H9 (cell line): ENCODE measurements at regions not wholly inside any gene's neighbourhood (a gene's known extent, or its start where the extent isn't known, plus 50 kb on each side); places are given as distances from the start of the nearest gene placed in this dataset.
"Not testable (repeated sequence)": the region's sequence is repeated elsewhere in the genome, so short reads cannot be mapped to it uniquely, and the experiment has no call there.

Experiments
- DNase-seq: peaks from one replicate; pipeline ENCODE4 v3.0.0-alpha.2; 2017
- H2AFZ ChIP-seq: one replicate; pipeline ENCODE4 v1.6.1; 2013; ENCODE audit warnings: mild to moderate bottlenecking, low read length, control low read depth, moderate library complexity
- H2AK5ac ChIP-seq: 2 replicates; pipeline ENCODE4 v1.6.1; 2013; ENCODE audit warnings: low read length, control low read depth, mixed read lengths; ENCODE audit not compliant: insufficient read length
- H2BK120ac ChIP-seq: one replicate; pipeline ENCODE4 v1.6.1; 2013; ENCODE audit warnings: low read depth, mild to moderate bottlenecking, low read length, control low read depth, inconsistent platforms; ENCODE audit not compliant: poor library complexity, severe bottlenecking
- H2BK12ac ChIP-seq: 2 replicates; pipeline ENCODE4 v1.6.1; 2013; ENCODE audit warnings: low read length, control low read depth, mixed read lengths, low read depth; ENCODE audit not compliant: insufficient read length
- H2BK15ac ChIP-seq: 2 replicates; pipeline ENCODE4 v1.6.1; 2013; ENCODE audit warnings: low read depth, low read length, control low read depth
- H2BK20ac ChIP-seq: one replicate; pipeline ENCODE4 v1.6.1; 2013; ENCODE audit warnings: low read depth, mild to moderate bottlenecking, low read length, control low read depth, inconsistent platforms; ENCODE audit not compliant: poor library complexity, severe bottlenecking
- H2BK5ac ChIP-seq: 2 replicates; pipeline ENCODE4 v1.6.1; 2013; ENCODE audit warnings: low read length, control low read depth, mixed read lengths; ENCODE audit not compliant: insufficient read length
- H3K14ac ChIP-seq: 2 replicates; pipeline ENCODE4 v1.6.1; 2013; ENCODE audit warnings: low read length, control low read depth; ENCODE audit not compliant: insufficient read depth
- H3K18ac ChIP-seq: 2 replicates; pipeline ENCODE4 v1.6.1; 2013; ENCODE audit warnings: low read depth, mild to moderate bottlenecking, mixed read lengths, low read length, control low read depth; ENCODE audit not compliant: insufficient read length
- H3K23ac ChIP-seq: 2 replicates; pipeline ENCODE4 v1.6.1; 2013; ENCODE audit warnings: low read length, control low read depth, mixed read lengths, low read depth; ENCODE audit not compliant: insufficient read length
- H3K23me2 ChIP-seq: 2 replicates; pipeline ENCODE4 v1.6.1; 2013; ENCODE audit warnings: low read depth, mild to moderate bottlenecking, mixed read lengths, low read length, control low read depth; ENCODE audit not compliant: insufficient read length, poor library complexity, severe bottlenecking
- H3K27ac ChIP-seq: 2 replicates; pipeline ENCODE4 v1.5.1; 2013; ENCODE audit warnings: low read length, control low read depth, mixed read lengths, low read depth; ENCODE audit not compliant: insufficient read length
- H3K27me3 ChIP-seq: 2 replicates; pipeline ENCODE4 v1.6.1; 2013; ENCODE audit warnings: low read length, control low read depth, inconsistent platforms; ENCODE audit not compliant: insufficient read depth
- H3K4ac ChIP-seq: 2 replicates; pipeline ENCODE4 v1.6.1; 2013; ENCODE audit warnings: low read depth, mild to moderate bottlenecking, control low read depth, inconsistent platforms, low read length, moderate library complexity
- H3K4me1 ChIP-seq: 2 replicates; pipeline ENCODE4 v1.6.1; 2013; ENCODE audit warnings: low read length, control low read depth, inconsistent platforms; ENCODE audit not compliant: insufficient read depth
- H3K4me2 ChIP-seq: 2 replicates; pipeline ENCODE4 v1.6.1; 2013; ENCODE audit warnings: low read length, control low read depth, mixed read lengths; ENCODE audit not compliant: insufficient read length, insufficient read depth
- H3K56ac ChIP-seq: 2 replicates; pipeline ENCODE4 v1.6.1; 2013; ENCODE audit warnings: low read depth, mild to moderate bottlenecking, mixed read lengths, low read length, control low read depth; ENCODE audit not compliant: insufficient read length
- H3K79me1 ChIP-seq: 2 replicates; pipeline ENCODE4 v1.6.1; 2013; ENCODE audit warnings: low read depth, mild to moderate bottlenecking, moderate library complexity, low read length, control low read depth, inconsistent platforms; ENCODE audit not compliant: insufficient read depth, poor library complexity, severe bottlenecking
- H3K79me2 ChIP-seq: 2 replicates; pipeline ENCODE4 v1.6.1; 2013; ENCODE audit warnings: low read length, control low read depth, inconsistent platforms; ENCODE audit not compliant: insufficient read depth
- H3K9ac ChIP-seq: 2 replicates; pipeline ENCODE4 v1.6.1; 2013; ENCODE audit warnings: low read length, control low read depth, mixed read lengths; ENCODE audit not compliant: insufficient read length; ENCODE audit errors: extremely low read depth
- H3K9me3 ChIP-seq: one replicate; pipeline ENCODE4 v1.6.1; 2013; ENCODE audit warnings: low read depth, low read length, inconsistent platforms; ENCODE audit not compliant: control insufficient read depth
- H3T11ph ChIP-seq: one replicate; pipeline ENCODE4 v1.6.1; 2013; ENCODE audit warnings: mild to moderate bottlenecking, low read length, control low read depth, inconsistent platforms
- H4K20me1 ChIP-seq: one replicate; pipeline ENCODE4 v1.6.1; 2013; ENCODE audit not compliant: control insufficient read depth, insufficient read length, insufficient read depth
- H4K5ac ChIP-seq: 2 replicates; pipeline ENCODE4 v1.6.1; 2013; ENCODE audit warnings: low read depth, mild to moderate bottlenecking, mixed read lengths, low read length, control low read depth; ENCODE audit not compliant: insufficient read length
- H4K8ac ChIP-seq: replicated peaks from 2 replicates; pipeline ENCODE4 v1.6.1; 2013; ENCODE audit warnings: low read length, control low read depth, mixed read lengths, low read depth; ENCODE audit not compliant: insufficient read length
- H4K91ac ChIP-seq: 2 replicates; pipeline ENCODE4 v1.6.1; 2013; ENCODE audit warnings: low read depth, mild to moderate bottlenecking, moderate library complexity, mixed read lengths, low read length, control low read depth; ENCODE audit not compliant: insufficient read length
- H3K27ac Mint-ChIP-seq, 3 experiments: 2 replicates in 2 of 3; 3 replicates in 1 of 3; pipeline ENCODE4 v1.8.0; 2020 to 2021; ENCODE audit warnings: mixed read lengths in 3 of 3, mild to moderate bottlenecking in 1 of 3, moderate library complexity in 1 of 3
- H3K27me3 Mint-ChIP-seq: 2 replicates; pipeline ENCODE4 v1.8.0; 2021; ENCODE audit warnings: low read depth, mild to moderate bottlenecking, moderate library complexity, mixed read lengths
- H3K36me3 Mint-ChIP-seq, 3 experiments: 2 replicates in 2 of 3; 3 replicates in 1 of 3; pipeline ENCODE4 v1.8.0; 2020 to 2021; ENCODE audit warnings: low read depth in 3 of 3, mixed read lengths in 3 of 3; ENCODE audit not compliant: insufficient read depth in 1 of 3
- H3K4me1 Mint-ChIP-seq, 2 experiments: 2 replicates each; pipeline ENCODE4 v1.8.0; 2020; ENCODE audit warnings: mixed read lengths in 2 of 2
- H3K4me3 Mint-ChIP-seq, 2 experiments: 2 replicates in 1 of 2; 3 replicates in 1 of 2; pipeline ENCODE4 v1.8.0; 2020 to 2021; ENCODE audit warnings: mild to moderate bottlenecking in 2 of 2, mixed read lengths in 2 of 2, moderate library complexity in 1 of 2
- H3K9me3 Mint-ChIP-seq, 2 experiments: 2 replicates in 1 of 2; 3 replicates in 1 of 2; pipeline ENCODE4 v1.8.0; 2020; ENCODE audit warnings: mild to moderate bottlenecking in 2 of 2, mixed read lengths in 2 of 2, moderate library complexity in 1 of 2
- WGBS: extraction: QIAGEN DNeasy Blood & Tissue Kit; methylation state at CpG from one replicate; pipeline ENCODE4 v1.1.7; 2013; ENCODE audit warnings: missing lambda C conversion rate, low lambda C conversion rate, mixed read lengths; ENCODE audit not compliant: insufficient read length; ENCODE audit errors: extremely low coverage; 5-methylcytosine and 5-hydroxymethylcytosine counted together
- TF ChIP-seq, protein P1 (sequence below): fragments of 200-600 bp; sonication (generic); conservative IDR thresholded peaks from 3 replicates; pipeline ENCODE4 v1.8.0; 2021; ENCODE audit warnings: antibody characterized with exemption, mild to moderate bottlenecking

DNA sequence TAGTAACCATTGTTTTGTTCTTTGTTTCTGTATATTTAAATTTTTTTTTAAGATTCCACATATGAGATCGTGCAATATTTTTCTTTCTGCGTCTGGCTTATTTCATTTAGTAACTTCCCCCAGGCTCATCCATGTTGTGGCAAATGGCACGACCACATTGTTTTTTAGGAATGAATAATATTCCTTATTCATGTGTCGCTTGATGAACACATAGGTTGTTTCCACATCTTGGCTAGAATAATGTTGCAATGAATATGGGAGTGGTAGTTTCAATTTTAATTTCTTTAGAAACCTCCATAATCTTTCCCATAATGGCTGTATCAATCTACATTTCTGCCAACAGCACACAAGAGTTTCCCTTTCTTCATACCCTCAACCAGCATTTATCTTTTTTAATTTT is 166.8 kb upstream of the NR3C2 start:
- no peak overlapping the region for H4K5ac ChIP-seq
- H4K20me1 ChIP-seq: no peaks in the 10 kb centered on the region
- H3K23me2 ChIP-seq: no peaks in the 10 kb centered on the region
- no CpG with 5 or more reads among the region's 4 CpGs for WGBS
- no peak overlapping the region for H3K4me2 ChIP-seq
- no peak overlapping the region for H3K18ac ChIP-seq
- H2BK120ac ChIP-seq: no peak overlapping the region
- H4K8ac ChIP-seq: no peak overlapping the region
- H3K4me1 ChIP-seq: no peaks in the 10 kb centered on the region
- no peak for DNase-seq
- H2BK20ac ChIP-seq: no peak overlapping the region
- no peak overlapping the region for H3K14ac ChIP-seq
- no peak overlapping the region for H3K4ac ChIP-seq
- no peak overlapping the region for H2BK15ac ChIP-seq
- no peak overlapping the region for H2BK5ac ChIP-seq
- no peaks in the 10 kb centered on the region for H3K27me3 ChIP-seq
- no peak overlapping the region for H3K23ac ChIP-seq
- peaks cover 0 to 4% (median 0%) of the 10 kb centered on the region in 3 experiments; a peak in 3 of 7 replicates for H3K36me3 Mint-ChIP-seq
- no peak overlapping the region for H4K91ac ChIP-seq
- no peak overlapping the region for H3K4me3 Mint-ChIP-seq
- H3K9ac ChIP-seq: no peak overlapping the region
- TF ChIP-seq, protein P1, sequence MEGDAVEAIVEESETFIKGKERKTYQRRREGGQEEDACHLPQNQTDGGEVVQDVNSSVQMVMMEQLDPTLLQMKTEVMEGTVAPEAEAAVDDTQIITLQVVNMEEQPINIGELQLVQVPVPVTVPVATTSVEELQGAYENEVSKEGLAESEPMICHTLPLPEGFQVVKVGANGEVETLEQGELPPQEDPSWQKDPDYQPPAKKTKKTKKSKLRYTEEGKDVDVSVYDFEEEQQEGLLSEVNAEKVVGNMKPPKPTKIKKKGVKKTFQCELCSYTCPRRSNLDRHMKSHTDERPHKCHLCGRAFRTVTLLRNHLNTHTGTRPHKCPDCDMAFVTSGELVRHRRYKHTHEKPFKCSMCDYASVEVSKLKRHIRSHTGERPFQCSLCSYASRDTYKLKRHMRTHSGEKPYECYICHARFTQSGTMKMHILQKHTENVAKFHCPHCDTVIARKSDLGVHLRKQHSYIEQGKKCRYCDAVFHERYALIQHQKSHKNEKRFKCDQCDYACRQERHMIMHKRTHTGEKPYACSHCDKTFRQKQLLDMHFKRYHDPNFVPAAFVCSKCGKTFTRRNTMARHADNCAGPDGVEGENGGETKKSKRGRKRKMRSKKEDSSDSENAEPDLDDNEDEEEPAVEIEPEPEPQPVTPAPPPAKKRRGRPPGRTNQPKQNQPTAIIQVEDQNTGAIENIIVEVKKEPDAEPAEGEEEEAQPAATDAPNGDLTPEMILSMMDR: no peak
- no peak overlapping the region for H2BK12ac ChIP-seq
- H3K9me3 Mint-ChIP-seq: peaks cover 6 to 8% of the 10 kb centered on the region in 2 experiments; a peak in 4 of 5 replicates
- H3K27ac ChIP-seq: no peak overlapping the region
- H3K27me3 Mint-ChIP-seq: no peaks in the 10 kb centered on the region
- no peak overlapping the region for H2AK5ac ChIP-seq
- H3K56ac ChIP-seq: no peak overlapping the region
- peaks cover 7 to 11% of the 10 kb centered on the region in 2 experiments for H3K4me1 Mint-ChIP-seq
- H3K79me2 ChIP-seq: no peaks in the 10 kb centered on the region
- H2AFZ ChIP-seq: no peak overlapping the region
- H3K27ac Mint-ChIP-seq: no peak overlapping the region
- no peak overlapping the region for H3T11ph ChIP-seq
- no peaks in the 10 kb centered on the region for H3K79me1 ChIP-seq
- no peaks in the 10 kb centered on the region for H3K9me3 ChIP-seq

DNA sequence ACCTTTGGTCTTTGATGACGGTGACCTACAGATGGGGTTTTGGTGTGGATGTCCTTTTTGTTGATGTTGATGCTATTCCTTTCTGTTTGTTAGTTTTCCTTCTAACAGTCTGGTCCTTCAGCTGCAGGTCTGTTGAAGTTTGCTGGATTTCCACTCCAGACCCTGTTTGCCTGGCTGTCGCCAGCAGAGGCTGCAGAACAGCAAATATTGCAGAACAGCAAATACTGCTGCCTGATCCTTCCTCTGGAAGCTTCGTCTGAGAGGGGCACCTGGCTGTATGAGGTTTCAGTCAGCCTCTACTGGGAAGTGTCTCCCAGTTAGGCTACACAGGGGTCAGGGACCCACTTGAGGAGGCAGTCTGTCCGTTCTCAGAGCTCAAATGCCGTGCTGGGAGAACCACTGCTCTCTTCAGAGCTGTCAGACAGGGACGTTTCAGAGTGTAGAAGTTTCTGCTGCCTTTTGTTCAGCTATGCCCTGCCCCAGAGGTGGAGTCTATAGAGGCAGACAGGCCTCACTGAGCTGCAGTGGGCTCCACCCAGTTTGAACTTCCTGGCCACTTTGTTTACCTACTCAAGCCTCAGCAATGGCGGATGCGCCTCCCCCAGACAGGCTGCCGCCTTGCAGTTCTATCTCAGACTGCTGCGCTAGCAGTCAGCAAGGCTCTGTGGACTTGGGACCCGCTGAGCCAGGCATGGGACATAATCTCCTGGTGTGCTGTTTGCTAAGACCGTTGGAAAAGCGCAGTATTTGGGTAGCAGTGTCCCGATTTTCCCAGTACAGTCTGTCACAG is 156.4 kb upstream of the NR3C2 start:
- not testable (repeated sequence) for H2AFZ ChIP-seq, H3K27ac ChIP-seq, H2BK120ac ChIP-seq, H2BK12ac ChIP-seq, H3K27me3 ChIP-seq, H2BK15ac ChIP-seq, H3K9me3 ChIP-seq, H3K4me3 Mint-ChIP-seq, H3K23me2 ChIP-seq, H3K18ac ChIP-seq, H3K23ac ChIP-seq, H2AK5ac ChIP-seq, H2BK20ac ChIP-seq, H3K9ac ChIP-seq, DNase-seq, H4K91ac ChIP-seq, H4K20me1 ChIP-seq, H3K4me1 Mint-ChIP-seq, H3K4me2 ChIP-seq, H3K36me3 Mint-ChIP-seq, H3K4ac ChIP-seq, H3K79me2 ChIP-seq, H3K27me3 Mint-ChIP-seq, H3K14ac ChIP-seq, H4K8ac ChIP-seq, H3K56ac ChIP-seq, H3K27ac Mint-ChIP-seq, H3T11ph ChIP-seq, H4K5ac ChIP-seq, H2BK5ac ChIP-seq, H3K79me1 ChIP-seq, H3K4me1 ChIP-seq
- WGBS: no CpG with 5 or more reads among the region's 14 CpGs
- peaks cover 10 to 29% of the 10 kb centered on the region in 2 experiments; a peak in 4 of 5 replicates for H3K9me3 Mint-ChIP-seq
